Endothelial cell of umbilical vein (primary cell): ENCODE measurements at regions not wholly inside any gene's neighbourhood (a gene's known extent, or its start where the extent isn't known, plus 50 kb on each side); places are given as distances from the start of the nearest gene placed in this dataset.
"Not testable (repeated sequence)": the region's sequence is repeated elsewhere in the genome, so short reads cannot be mapped to it uniquely, and the experiment has no call there.

Experiments used
- BruUV-seq: library from RNA; stranded (reverse); fragments of 400-500 nt; replicated peaks from 2 replicates; lab custom pipeline; 2021; lab: Mats Ljungman, UMichigan
- CTCF ChIA-PET: fragments of 300-600, 350-600 bp; sonication (Branson Sonifier 250); formaldehyde crosslinking; loops from one replicate; lab custom pipeline; 2021; ENCODE audit warnings: antibody characterized with exemption, inconsistent platforms; lab: Charles Lee
- POLR2A ChIA-PET: fragments of 300-600, 350-600 bp; sonication (Branson Sonifier 250); formaldehyde crosslinking; loops from one replicate; lab custom pipeline; 2021; ENCODE audit warnings: antibody characterized with exemption, inconsistent platforms; lab: Charles Lee
- DNase-seq: peaks from one replicate; pipeline ENCODE4 v3.0.0-alpha.2; 2011; ENCODE audit warnings: low read depth, low spot score
- FAIRE-seq: peaks from 2 replicates; lab custom pipeline; 2011; peaks lifted over from hg19 to GRCh38; lab: Jason Lieb, UNC
- H2AFZ ChIP-seq: 2 replicates; pipeline ENCODE4 v1.6.0; 2012; ENCODE audit warnings: low read depth, low read length, control low read depth, inconsistent platforms
- H3K27ac ChIP-seq: 2 replicates; pipeline ENCODE4 v1.5.1; 2011; ENCODE audit warnings: low read depth, mild to moderate bottlenecking, control low read depth, low read length, moderate library complexity; ENCODE audit not compliant: insufficient read depth
- H3K27me3 ChIP-seq, 2 experiments: 2 replicates each; pipeline versions ENCODE4 v1.6.0 to v1.6.1; 2011; ENCODE audit warnings: low read length in 2 of 2, mixed read lengths in 1 of 2; ENCODE audit not compliant: control insufficient read depth in 2 of 2, insufficient read depth in 2 of 2
- H3K36me3 ChIP-seq, 2 experiments: 2 replicates in 1 of 2; 3 replicates in 1 of 2; pipeline ENCODE4 v1.5.1; 2011; ENCODE audit warnings: low read length in 2 of 2, mild to moderate bottlenecking in 1 of 2, moderate library complexity in 1 of 2; ENCODE audit not compliant: control insufficient read depth in 2 of 2, insufficient read depth in 2 of 2; ENCODE audit errors: extremely low read depth in 1 of 2
- H3K4me1 ChIP-seq: 3 replicates; pipeline ENCODE4 v1.5.1; 2011; ENCODE audit warnings: mild to moderate bottlenecking, low read length; ENCODE audit not compliant: control insufficient read depth, insufficient read depth; ENCODE audit errors: extremely low read depth
- H3K4me2 ChIP-seq: 2 replicates; pipeline ENCODE4 v1.6.1; 2011; ENCODE audit warnings: low read length, control low read depth, mixed read lengths; ENCODE audit not compliant: insufficient read depth
- H3K4me3 ChIP-seq, 3 experiments: fragments of 200-600 bp in 1 of 3; sonication (generic), shearing (Covaris generic) in 1 of 3; replicated peaks in 1 of 3; 2 replicates each; pipeline ENCODE4 v1.5.1; 2011 to 2016; ENCODE audit warnings: control low read depth in 3 of 3, low read length in 3 of 3, mild to moderate bottlenecking in 2 of 3, inconsistent platforms in 1 of 3, low read depth in 1 of 3, moderate library complexity in 1 of 3; ENCODE audit not compliant: insufficient read depth in 1 of 3
- H3K79me2 ChIP-seq: 2 replicates; pipeline ENCODE4 v1.6.0; 2012; ENCODE audit warnings: low read length, inconsistent platforms; ENCODE audit not compliant: control insufficient read depth, insufficient read depth
- H3K9ac ChIP-seq: replicated peaks from 2 replicates; pipeline ENCODE3; 2011; ENCODE audit warnings: low read length, control low read depth; ENCODE audit not compliant: insufficient read depth; ENCODE audit errors: extremely low read depth
- H3K9me1 ChIP-seq: replicated peaks from 3 replicates; pipeline ENCODE4 v1.6.0; 2011; ENCODE audit warnings: mild to moderate bottlenecking, low read length; ENCODE audit not compliant: control insufficient read depth, insufficient read depth; ENCODE audit errors: extremely low read depth
- H3K9me3 ChIP-seq: replicated peaks from 2 replicates; pipeline ENCODE4 v1.5.1; 2012; ENCODE audit warnings: low read length, inconsistent platforms; ENCODE audit not compliant: control insufficient read depth, insufficient read depth
- H4K20me1 ChIP-seq: replicated peaks from 2 replicates; pipeline ENCODE3; 2011; ENCODE audit warnings: mild to moderate bottlenecking, low read length; ENCODE audit not compliant: control insufficient read depth, insufficient read depth; ENCODE audit errors: extremely low read depth
- CTCF ChIP-seq, 2 donors: IDR thresholded peaks; 1 replicate in 1 of 2; 2 replicates in 1 of 2; pipeline ENCODE4 v1.5.1; 2011; ENCODE audit warnings: low read length in 2 of 2, mild to moderate bottlenecking in 2 of 2, moderate library complexity in 2 of 2, control low read depth in 1 of 2, inconsistent platforms in 1 of 2, low read depth in 1 of 2; ENCODE audit not compliant: insufficient read depth in 1 of 2; ENCODE audit errors: extremely low read depth in 1 of 2
- EZH2 ChIP-seq: IDR thresholded peaks from 2 replicates; pipeline ENCODE4 v1.6.1; 2012; ENCODE audit warnings: borderline replicate concordance, low read depth, mild to moderate bottlenecking, moderate library complexity, low read length, inconsistent platforms; ENCODE audit not compliant: severe bottlenecking
- FOS ChIP-seq: IDR thresholded peaks from 2 replicates; pipeline ENCODE4 v1.6.1; 2011; ENCODE audit warnings: mild to moderate bottlenecking, low read length, moderate library complexity, borderline replicate concordance; ENCODE audit not compliant: insufficient read depth
- GATA2 ChIP-seq: IDR thresholded peaks from 2 replicates; pipeline ENCODE4 v1.7.0; 2011; ENCODE audit warnings: low read depth, mild to moderate bottlenecking, moderate library complexity, mixed read lengths, low read length; ENCODE audit not compliant: insufficient read length, insufficient read depth
- JUN ChIP-seq: IDR thresholded peaks from 2 replicates; pipeline ENCODE4 v1.6.1; 2011; ENCODE audit warnings: borderline replicate concordance, low read depth; ENCODE audit not compliant: insufficient read length, insufficient read depth
- MAX ChIP-seq: IDR thresholded peaks from 2 replicates; pipeline ENCODE4 v1.6.1; 2011; ENCODE audit not compliant: insufficient read depth, insufficient read length
- MYC ChIP-seq: IDR thresholded peaks from one replicate; pipeline ENCODE4 v1.6.1; 2011; ENCODE audit warnings: mild to moderate bottlenecking, low read depth, low read length
- POLR2A ChIP-seq: IDR thresholded peaks from 2 replicates; pipeline ENCODE4 v1.6.1; 2012; ENCODE audit warnings: low read depth, mild to moderate bottlenecking, control low read depth, low read length
- POLR2AphosphoS5 ChIP-seq: IDR thresholded peaks from 2 replicates; pipeline ENCODE4 v1.6.1; 2012; ENCODE audit warnings: low read depth, mild to moderate bottlenecking, control low read depth, low read length, moderate library complexity; ENCODE audit not compliant: insufficient read depth
- dilution Hi-C: fragments of 300-500 bp; cut with MboI; formaldehyde crosslinking; loops from one replicate; pipeline ENCODE4 v1.15.0; 2019; ENCODE audit warnings: low sequenced_read_pairs; ENCODE audit not compliant: extremely low pct_ligation_motif_present
- intact Hi-C: fragments of 100-400 bp; cut with micrococcal nuclease; formaldehyde crosslinking; loops from one replicate; pipeline ENCODE4 v1.10.0; 2022

- Histone ChIP-seq H3K27ac (no peak overlapping the region), H3K9me1 (no peaks in the 10 kb centered on the region), H3K4me2 (no peak overlapping the region), H3K36me3 (no peaks in the 10 kb centered on the region), H2AFZ (no peak overlapping the region), H3K4me1 (no peaks in the 10 kb centered on the region), H3K9me3 (no peaks in the 10 kb centered on the region), H3K79me2 (no peaks in the 10 kb centered on the region), H3K4me3 (no peak overlapping the region), H3K9ac (no peak overlapping the region), H4K20me1 (no peaks in the 10 kb centered on the region), H3K27me3 (no peaks in the 10 kb centered on the region)
- TF ChIP-seq MYC (no peak), EZH2 (no peak), CTCF (IDR thresholded peaks at IDR 0.05; ENCODE audit: extremely low read depth in 1 of 2, insufficient read depth in 1 of 2, low read depth in 1 of 2, low read length in 2 of 2) (no peak), FOS (no peak), MAX (no peak), GATA2 (no peak), POLR2A (no peak), JUN (no peak), POLR2AphosphoS5 (no peak)
- no TSS peak for BruUV-seq
- dilution Hi-C loops (no loop called here), intact Hi-C loops (no loop called here)
- POLR2A ChIA-PET = no interaction called here
- CTCF ChIA-PET = no interaction called here
- no peak for DNase-seq
- FAIRE-seq = no peak
Measured at GRCh38 chr3:176214758-176215157, 982.5 kb downstream of the TBL1XR1 start.

GRCh38 chr3:176213314-176213713, 984.0 kb downstream of the TBL1XR1 start:
- H3K79me2 ChIP-seq, FAIRE-seq, intact Hi-C loops, POLR2A ChIA-PET, dilution Hi-C loops, H3K36me3 ChIP-seq, BruUV-seq, H3K27me3 ChIP-seq, H2AFZ ChIP-seq, H3K9ac ChIP-seq, H3K27ac ChIP-seq, H3K4me1 ChIP-seq, CTCF ChIA-PET, H3K9me1 ChIP-seq, H3K4me3 ChIP-seq, H3K9me3 ChIP-seq, DNase-seq, H4K20me1 ChIP-seq, H3K4me2 ChIP-seq: not testable (repeated sequence)
